ENCODE measurements at regions not wholly inside any gene's neighbourhood (a gene's known extent, or its start where the extent isn't known, plus 50 kb on each side); places are given as distances from the start of the nearest gene placed in this dataset.

DNA sequence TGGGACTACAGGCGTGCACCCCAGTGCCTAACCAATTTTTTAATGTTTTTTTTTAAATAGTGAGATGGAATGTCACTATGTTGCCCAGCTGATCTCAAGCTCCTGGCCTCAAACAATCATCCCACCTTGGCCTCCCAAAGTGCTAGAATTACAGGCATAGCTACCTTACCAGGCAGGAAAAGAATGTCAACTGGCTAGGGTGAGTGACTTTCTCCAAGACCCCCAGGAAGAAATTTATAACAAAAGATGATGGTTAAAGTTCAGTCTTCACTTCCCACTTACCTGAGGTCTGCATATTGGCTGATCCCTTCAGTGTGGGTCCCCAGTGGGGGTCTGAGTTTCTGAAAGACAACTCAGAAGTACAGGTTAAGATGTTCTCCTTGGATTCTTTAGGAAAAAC lies 893.0 kb downstream of the UQCRFS1 start:
- H3K23me2 ChIP-seq (ENCODE audit: insufficient read length, low read depth, low read length, poor library complexity, severe bottlenecking): no peaks in the 10 kb centered on the region
- H3K4me1 Mint-ChIP-seq: peaks cover 18 to 20% of the 10 kb centered on the region in 2 experiments
- no peak for DNase-seq
- H3K4ac ChIP-seq (ENCODE audit: low read depth, low read length): no peak overlapping the region
- H3K27ac Mint-ChIP-seq: no peak overlapping the region
- H2BK120ac ChIP-seq (ENCODE audit: low read depth, low read length, poor library complexity, severe bottlenecking): no peak overlapping the region
- H3K4me2 ChIP-seq (ENCODE audit: insufficient read depth, insufficient read length, low read length): no peak overlapping the region
- peaks cover 4% of the 10 kb centered on the region; the same call in 1 of the 2 replicates for H3K4me1 ChIP-seq (ENCODE audit: insufficient read depth, low read length)
- H3K79me2 ChIP-seq (ENCODE audit: insufficient read depth, low read length): no peaks in the 10 kb centered on the region
- H4K20me1 ChIP-seq (ENCODE audit: control insufficient read depth, insufficient read depth, insufficient read length): no peaks in the 10 kb centered on the region
- no peak overlapping the region for H3K4me3 Mint-ChIP-seq
- H3T11ph ChIP-seq (ENCODE audit: low read length): no peak overlapping the region
- no peak overlapping the region for H3K27ac ChIP-seq (ENCODE audit: insufficient read length, low read depth, low read length)
- WGBS (ENCODE audit: extremely low coverage, insufficient read length, low lambda C conversion rate): no CpG with 5 or more reads among the region's 1 CpG
- no peaks in the 10 kb centered on the region for H3K36me3 Mint-ChIP-seq (ENCODE audit: insufficient read depth in 1 of 3, low read depth in 3 of 3)
- H2AFZ ChIP-seq (ENCODE audit: low read length): no peak overlapping the region
- H3K9me3 Mint-ChIP-seq: peaks cover 0 to 2% of the 10 kb centered on the region in 2 experiments; a peak in 1 of 5 replicates
- H3K14ac ChIP-seq (ENCODE audit: insufficient read depth, low read length): no peak overlapping the region
- no peak overlapping the region for H3K23ac ChIP-seq (ENCODE audit: insufficient read length, low read depth, low read length)
- H3K9me3 ChIP-seq (ENCODE audit: control insufficient read depth, low read depth, low read length): no peaks in the 10 kb centered on the region
- no peak overlapping the region for H3K18ac ChIP-seq (ENCODE audit: insufficient read length, low read depth, low read length)
- no peak overlapping the region for H2AK5ac ChIP-seq (ENCODE audit: insufficient read length, low read length)
- H4K8ac ChIP-seq (replicated peaks; ENCODE audit: insufficient read length, low read depth, low read length): no peak overlapping the region
- no peak overlapping the region for H4K91ac ChIP-seq (ENCODE audit: insufficient read length, low read depth, low read length)
- no peaks in the 10 kb centered on the region for H3K79me1 ChIP-seq (ENCODE audit: insufficient read depth, low read depth, low read length, poor library complexity, severe bottlenecking)
- TF ChIP-seq, protein P1, sequence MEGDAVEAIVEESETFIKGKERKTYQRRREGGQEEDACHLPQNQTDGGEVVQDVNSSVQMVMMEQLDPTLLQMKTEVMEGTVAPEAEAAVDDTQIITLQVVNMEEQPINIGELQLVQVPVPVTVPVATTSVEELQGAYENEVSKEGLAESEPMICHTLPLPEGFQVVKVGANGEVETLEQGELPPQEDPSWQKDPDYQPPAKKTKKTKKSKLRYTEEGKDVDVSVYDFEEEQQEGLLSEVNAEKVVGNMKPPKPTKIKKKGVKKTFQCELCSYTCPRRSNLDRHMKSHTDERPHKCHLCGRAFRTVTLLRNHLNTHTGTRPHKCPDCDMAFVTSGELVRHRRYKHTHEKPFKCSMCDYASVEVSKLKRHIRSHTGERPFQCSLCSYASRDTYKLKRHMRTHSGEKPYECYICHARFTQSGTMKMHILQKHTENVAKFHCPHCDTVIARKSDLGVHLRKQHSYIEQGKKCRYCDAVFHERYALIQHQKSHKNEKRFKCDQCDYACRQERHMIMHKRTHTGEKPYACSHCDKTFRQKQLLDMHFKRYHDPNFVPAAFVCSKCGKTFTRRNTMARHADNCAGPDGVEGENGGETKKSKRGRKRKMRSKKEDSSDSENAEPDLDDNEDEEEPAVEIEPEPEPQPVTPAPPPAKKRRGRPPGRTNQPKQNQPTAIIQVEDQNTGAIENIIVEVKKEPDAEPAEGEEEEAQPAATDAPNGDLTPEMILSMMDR (conservative IDR thresholded peaks at IDR 0.05): no peak
- no peak overlapping the region for H3K9ac ChIP-seq (ENCODE audit: extremely low read depth, insufficient read length, low read length)
- H2BK5ac ChIP-seq (ENCODE audit: insufficient read length, low read length): no peak overlapping the region
- H2BK15ac ChIP-seq (ENCODE audit: low read depth, low read length): no peak overlapping the region
- no peaks in the 10 kb centered on the region; the same call in 1 of the 2 replicates for H3K27me3 ChIP-seq (ENCODE audit: insufficient read depth, low read length)
- no peak overlapping the region for H2BK12ac ChIP-seq (ENCODE audit: insufficient read length, low read depth, low read length)
- peaks cover 9% of the 10 kb centered on the region for H3K27me3 Mint-ChIP-seq (ENCODE audit: low read depth)
- no peak overlapping the region for H2BK20ac ChIP-seq (ENCODE audit: low read depth, low read length, poor library complexity, severe bottlenecking)
- no peak overlapping the region for H3K56ac ChIP-seq (ENCODE audit: insufficient read length, low read depth, low read length)
- no peak overlapping the region for H4K5ac ChIP-seq (ENCODE audit: insufficient read length, low read depth, low read length)
